Hepatocyte (in vitro differentiated cells): ENCODE measurements at regions not wholly inside any gene's neighbourhood (a gene's known extent, or its start where the extent isn't known, plus 50 kb on each side); places are given as distances from the start of the nearest gene placed in this dataset.

ENCODE experiments used
- DNase-seq: peaks from one replicate; pipeline ENCODE4 v3.0.0-alpha.2; 2016; ENCODE audit warnings: low spot score
- H2AFZ ChIP-seq: fragments of 200-600 bp; sonication (generic); 2 replicates; pipeline ENCODE4 v1.6.0; 2016; ENCODE audit warnings: antibody characterized with exemption, mild to moderate bottlenecking
- H3K27ac ChIP-seq: fragments of 200-600 bp; sonication (generic); 2 replicates; pipeline ENCODE4 v1.5.1; 2016; ENCODE audit warnings: mild to moderate bottlenecking
- H3K27me3 ChIP-seq: fragments of 200-600 bp; sonication (generic); 2 replicates; pipeline ENCODE4 v1.6.1; 2016
- H3K36me3 ChIP-seq: fragments of 200-600 bp; sonication (generic); replicated peaks from 2 replicates; pipeline ENCODE4 v1.5.1; 2016; ENCODE audit warnings: low read depth; ENCODE audit not compliant: insufficient read depth
- H3K4me1 ChIP-seq: fragments of 200-600 bp; sonication (generic); 2 replicates; pipeline ENCODE4 v1.5.1; 2016; ENCODE audit warnings: mild to moderate bottlenecking, moderate library complexity; ENCODE audit not compliant: insufficient read depth
- H3K4me2 ChIP-seq: fragments of 200-600 bp; sonication (generic); 2 replicates; pipeline ENCODE4 v1.6.0; 2016
- H3K4me3 ChIP-seq: fragments of 200-600 bp; sonication (generic); 2 replicates; pipeline ENCODE4 v1.5.1; 2016; ENCODE audit warnings: mild to moderate bottlenecking
- H3K79me2 ChIP-seq: fragments of 200-600 bp; sonication (generic); 2 replicates; pipeline ENCODE4 v1.6.0; 2017; ENCODE audit warnings: mild to moderate bottlenecking
- H3K9me2 ChIP-seq: fragments of 200-600 bp; sonication (generic); replicated peaks from 2 replicates; pipeline ENCODE4 v1.6.0; 2017; ENCODE audit warnings: mild to moderate bottlenecking; ENCODE audit not compliant: insufficient read depth
- H3K9me3 ChIP-seq: fragments of 200-600 bp; sonication (generic); 2 replicates; pipeline ENCODE4 v1.5.1; 2016; ENCODE audit warnings: low read depth, mild to moderate bottlenecking
- H4K20me1 ChIP-seq: fragments of 200-600 bp; sonication (generic); 2 replicates; pipeline ENCODE4 v1.6.0; 2016; ENCODE audit warnings: mild to moderate bottlenecking; ENCODE audit not compliant: insufficient read depth, poor library complexity, severe bottlenecking
- EZH2 ChIP-seq: fragments of 200-600 bp; sonication (generic); IDR thresholded peaks from 2 replicates; pipeline ENCODE4 v1.6.1; 2016; ENCODE audit warnings: antibody characterized with exemption, mild to moderate bottlenecking, borderline replicate concordance
- EZH2phosphoT487 ChIP-seq: fragments of 200-600 bp; sonication (generic); IDR thresholded peaks from one replicate; pipeline ENCODE4 v1.6.1; 2018; ENCODE audit warnings: antibody characterized with exemption, mild to moderate bottlenecking, low read depth, moderate library complexity; ENCODE audit not compliant: unreplicated experiment, severe bottlenecking
- WGBS: methylation state at CpG from one replicate; pipeline ENCODE4 v1.1.6; 2016; ENCODE audit warnings: low lambda C conversion rate; ENCODE audit errors: missing lambda C conversion rate; 5-methylcytosine and 5-hydroxymethylcytosine counted together
- TF ChIP-seq, protein P1 (sequence below): fragments of 200-600 bp; sonication (generic); IDR thresholded peaks from 2 replicates; pipeline ENCODE4 v1.5.1; 2016; ENCODE audit warnings: antibody characterized with exemption, mild to moderate bottlenecking; ENCODE audit not compliant: poor library complexity

DNA sequence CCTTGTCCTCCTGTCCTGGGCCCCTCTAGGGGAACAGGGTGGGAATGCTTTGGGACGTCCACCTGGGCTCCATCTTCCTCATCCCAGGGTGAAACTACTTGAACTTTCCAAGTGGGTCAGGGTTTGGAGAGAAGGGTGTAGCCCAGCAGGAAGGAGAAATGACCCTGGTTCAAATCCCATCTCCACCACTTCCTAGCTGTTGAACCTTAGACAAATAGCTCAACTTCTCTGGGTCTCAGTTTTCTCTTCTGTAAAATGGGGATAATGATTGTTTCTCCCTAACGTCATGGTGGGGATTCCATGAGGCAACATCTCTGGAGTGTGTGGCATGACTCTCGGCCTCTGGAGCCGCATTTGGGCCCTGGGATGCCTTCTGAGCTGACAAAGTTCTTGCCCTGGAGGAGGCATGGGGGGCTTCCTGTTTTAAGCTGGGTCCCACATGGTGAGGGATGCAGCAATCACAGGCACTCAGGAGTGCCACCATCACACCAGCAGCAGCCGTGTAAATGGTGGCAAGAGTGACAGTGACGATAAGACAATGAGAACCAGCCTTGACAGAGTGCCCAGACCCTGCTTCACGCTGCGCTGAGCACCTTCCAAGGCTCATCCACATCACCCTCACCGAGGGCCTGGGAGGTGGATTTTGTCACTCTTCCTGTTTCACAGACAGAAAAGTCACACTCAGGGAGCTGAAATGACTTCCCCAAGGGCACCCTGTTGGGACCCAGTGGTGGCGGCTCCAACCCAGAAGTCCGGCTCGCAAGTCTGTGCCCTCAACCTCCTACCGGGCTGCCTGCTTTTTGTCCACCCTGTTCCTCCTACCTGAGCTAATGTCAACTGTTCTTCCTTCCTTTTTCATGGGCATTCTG is 69.5 kb upstream of the IER5L start:
- no peak overlapping the region for H2AFZ ChIP-seq
- H3K9me3 ChIP-seq = no peaks in the 10 kb centered on the region
- no peak overlapping the region for H3K4me3 ChIP-seq
- H4K20me1 ChIP-seq = no peaks in the 10 kb centered on the region
- no peaks in the 10 kb centered on the region for H3K79me2 ChIP-seq
- H3K27ac ChIP-seq = no peak overlapping the region
- H3K4me1 ChIP-seq = peaks cover 4% of the 10 kb centered on the region
- TF ChIP-seq EZH2 = no peak
- no peaks in the 10 kb centered on the region for H3K9me2 ChIP-seq
- no peak overlapping the region for H3K4me2 ChIP-seq
- H3K27me3 ChIP-seq = no peaks in the 10 kb centered on the region
- H3K36me3 ChIP-seq = no peaks in the 10 kb centered on the region
- 95% methylated on average over 13 of the region's 13 CpGs for WGBS
- no peak for DNase-seq

DNA sequence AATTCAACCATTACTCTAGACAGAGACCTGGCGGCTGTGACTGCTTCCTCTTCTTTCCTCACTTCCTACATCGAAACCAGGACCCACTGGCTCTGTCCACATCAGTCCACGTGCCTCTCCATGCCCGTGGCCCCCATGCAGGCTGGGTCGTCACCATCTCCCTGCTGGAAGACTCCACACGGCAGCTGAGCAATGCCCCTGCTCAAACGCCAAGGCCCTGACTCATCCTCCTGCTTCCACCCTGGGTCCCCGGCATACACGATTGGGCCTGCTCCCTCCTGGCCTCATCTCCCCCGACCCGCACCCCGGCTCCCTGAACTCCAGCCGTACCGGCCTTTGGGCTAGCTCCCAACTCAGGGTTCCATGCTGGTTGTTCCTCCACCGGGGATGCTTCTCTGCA is 67.2 kb upstream of the IER5L start:
- Histone ChIP-seq H3K36me3 (no peaks in the 10 kb centered on the region), H4K20me1 (no peaks in the 10 kb centered on the region), H3K79me2 (no peaks in the 10 kb centered on the region), H2AFZ (no peak overlapping the region), H3K4me1 (peaks cover 4% of the 10 kb centered on the region), H3K4me3 (no peak overlapping the region), H3K27ac (no peak overlapping the region), H3K27me3 (no peaks in the 10 kb centered on the region), H3K4me2 (no peak overlapping the region), H3K9me2 (no peaks in the 10 kb centered on the region), H3K9me3 (no peaks in the 10 kb centered on the region)
- TF ChIP-seq, protein P1, sequence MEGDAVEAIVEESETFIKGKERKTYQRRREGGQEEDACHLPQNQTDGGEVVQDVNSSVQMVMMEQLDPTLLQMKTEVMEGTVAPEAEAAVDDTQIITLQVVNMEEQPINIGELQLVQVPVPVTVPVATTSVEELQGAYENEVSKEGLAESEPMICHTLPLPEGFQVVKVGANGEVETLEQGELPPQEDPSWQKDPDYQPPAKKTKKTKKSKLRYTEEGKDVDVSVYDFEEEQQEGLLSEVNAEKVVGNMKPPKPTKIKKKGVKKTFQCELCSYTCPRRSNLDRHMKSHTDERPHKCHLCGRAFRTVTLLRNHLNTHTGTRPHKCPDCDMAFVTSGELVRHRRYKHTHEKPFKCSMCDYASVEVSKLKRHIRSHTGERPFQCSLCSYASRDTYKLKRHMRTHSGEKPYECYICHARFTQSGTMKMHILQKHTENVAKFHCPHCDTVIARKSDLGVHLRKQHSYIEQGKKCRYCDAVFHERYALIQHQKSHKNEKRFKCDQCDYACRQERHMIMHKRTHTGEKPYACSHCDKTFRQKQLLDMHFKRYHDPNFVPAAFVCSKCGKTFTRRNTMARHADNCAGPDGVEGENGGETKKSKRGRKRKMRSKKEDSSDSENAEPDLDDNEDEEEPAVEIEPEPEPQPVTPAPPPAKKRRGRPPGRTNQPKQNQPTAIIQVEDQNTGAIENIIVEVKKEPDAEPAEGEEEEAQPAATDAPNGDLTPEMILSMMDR = no peak
- TF ChIP-seq EZH2 (no peak), EZH2phosphoT487 (no peak)
- no peak for DNase-seq
- WGBS = 75% methylated on average over 15 of the region's 15 CpGs

DNA sequence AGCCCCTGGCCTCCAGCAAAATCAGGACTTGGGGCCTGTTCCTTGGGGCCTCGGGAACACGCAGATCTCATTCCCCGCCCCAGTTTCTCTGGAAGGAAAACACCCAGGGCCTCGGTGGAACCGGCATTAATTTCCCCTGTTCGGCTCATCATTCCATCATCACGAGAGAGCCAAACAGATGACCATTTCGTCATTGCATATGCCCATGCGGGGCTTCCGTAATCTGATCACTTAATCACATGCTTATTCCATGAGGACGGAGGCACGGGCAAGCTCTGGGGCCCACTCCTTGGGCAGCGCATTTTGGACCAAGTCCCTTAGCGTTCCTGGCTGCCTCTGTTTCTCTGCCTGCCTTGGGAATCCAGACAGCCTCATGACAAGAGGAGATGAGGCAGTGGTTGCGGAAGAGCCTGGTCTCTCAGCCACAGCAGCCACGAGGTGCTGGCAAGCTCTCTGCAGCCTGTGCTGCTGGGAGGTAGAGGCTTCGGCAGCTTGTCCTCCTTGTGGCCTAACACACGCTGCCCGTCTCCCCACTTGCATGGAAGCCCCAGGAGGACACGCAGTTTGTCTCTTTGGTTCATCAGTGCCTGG is 65.0 kb upstream of the IER5L start:
- H3K9me2 ChIP-seq = no peaks in the 10 kb centered on the region
- no peak overlapping the region for H2AFZ ChIP-seq
- no peak for DNase-seq
- no peaks in the 10 kb centered on the region for H3K79me2 ChIP-seq
- H3K27me3 ChIP-seq = no peaks in the 10 kb centered on the region
- TF ChIP-seq EZH2phosphoT487 (no peak), EZH2 (no peak)
- TF ChIP-seq, protein P1 = no peak
- no peaks in the 10 kb centered on the region for H3K36me3 ChIP-seq
- H3K27ac ChIP-seq = peak overlapping the region; percentile 37
- no peak overlapping the region for H3K4me3 ChIP-seq
- peaks cover 4% of the 10 kb centered on the region for H3K4me1 ChIP-seq
- WGBS = 64% methylated on average over 20 of the region's 20 CpGs
- H4K20me1 ChIP-seq = no peaks in the 10 kb centered on the region
- no peaks in the 10 kb centered on the region for H3K9me3 ChIP-seq
- H3K4me2 ChIP-seq = no peak overlapping the region
